EH (cell line): ENCODE measurements at regions not wholly inside any gene's neighbourhood (a gene's known extent, or its start where the extent isn't known, plus 50 kb on each side); places are given as distances from the start of the nearest gene placed in this dataset.
"Not testable (repeated sequence)": the region's sequence is repeated elsewhere in the genome, so short reads cannot be mapped to it uniquely, and the experiment has no call there.

ENCODE experiments used
- DNase-seq: peaks from one replicate; pipeline ENCODE4 v3.0.0-alpha.2; 2015; ENCODE audit warnings: low read depth

DNA sequence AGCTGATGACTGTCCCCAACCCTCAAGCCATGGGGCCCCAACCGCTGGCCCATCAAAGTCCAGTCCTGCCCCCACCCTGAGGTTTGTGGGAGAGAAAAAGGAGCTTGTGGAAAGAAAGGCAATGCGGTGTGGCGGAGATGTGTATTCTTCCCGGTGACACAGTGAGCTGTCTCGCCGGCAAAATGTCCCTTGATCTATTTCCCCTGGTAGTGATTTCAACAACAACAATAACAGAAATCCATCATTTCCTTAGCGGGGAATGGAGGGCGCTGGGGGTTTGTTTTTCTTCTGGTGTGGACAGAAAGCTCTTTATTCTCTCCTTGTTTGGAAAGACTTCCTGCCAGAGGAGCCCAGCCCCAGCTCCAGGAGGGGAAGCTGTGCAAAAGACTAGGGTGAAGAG lies 93.7 kb upstream of the LHX5 start:
- no peak for DNase-seq

DNA sequence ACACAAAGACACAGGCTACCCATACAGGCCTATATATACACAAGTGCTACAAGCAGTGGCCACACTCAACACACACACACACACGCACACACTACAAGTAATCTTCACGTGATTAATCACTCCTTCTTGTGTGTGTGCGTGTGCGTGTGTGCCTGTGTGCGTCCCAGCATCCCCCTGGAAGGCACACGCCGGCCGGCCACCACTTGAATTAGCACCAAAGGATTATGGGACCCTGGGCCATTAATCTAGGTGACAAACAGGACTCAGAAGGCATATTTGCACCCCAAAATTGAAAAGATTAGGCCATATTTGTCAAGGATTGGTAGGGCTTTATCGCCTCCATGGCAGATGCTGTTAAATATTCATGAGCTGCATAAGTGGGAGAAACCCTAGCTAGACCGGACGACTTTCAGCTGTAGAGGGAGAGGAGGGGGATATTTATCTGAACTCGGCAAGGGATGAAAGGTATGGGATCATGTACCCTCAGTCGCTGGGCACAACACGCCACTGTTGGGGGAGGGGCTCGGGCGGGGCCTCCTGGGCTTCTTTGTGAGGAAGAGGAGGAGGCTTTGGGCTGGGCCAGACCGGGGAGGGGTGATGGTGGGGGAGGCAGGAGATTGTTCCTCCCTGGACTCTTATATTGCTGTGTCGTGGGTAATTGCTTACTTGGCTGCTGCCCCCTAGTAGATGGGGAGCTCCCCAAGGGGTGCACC lies 89.6 kb upstream of the LHX5 start:
- DNase-seq = no peak

DNA sequence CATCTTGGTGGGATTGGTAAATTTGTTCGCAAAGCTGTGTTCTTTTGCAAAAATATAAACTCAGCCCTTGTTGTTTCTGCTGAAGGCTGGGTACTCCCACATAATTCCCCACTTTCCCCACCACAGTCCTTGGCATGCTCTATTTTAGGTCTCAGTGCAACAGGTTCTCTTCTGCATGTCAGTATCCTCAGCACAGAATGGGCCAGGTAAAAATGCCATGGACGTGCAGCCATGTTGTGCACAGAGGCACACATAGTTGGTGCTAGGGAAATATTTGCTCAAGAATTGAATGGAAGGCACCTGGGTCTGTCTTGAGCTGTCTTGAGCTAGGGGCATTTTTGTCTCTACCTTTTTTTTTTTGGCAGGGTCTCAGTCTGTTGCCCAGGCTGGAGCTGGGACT lies 87.8 kb upstream of the LHX5 start:
- no peak for DNase-seq

GRCh38 chr12:113555226-113555625 lies 83.6 kb upstream of the LHX5 start:
- DNase-seq = peak; percentile 84

DNA sequence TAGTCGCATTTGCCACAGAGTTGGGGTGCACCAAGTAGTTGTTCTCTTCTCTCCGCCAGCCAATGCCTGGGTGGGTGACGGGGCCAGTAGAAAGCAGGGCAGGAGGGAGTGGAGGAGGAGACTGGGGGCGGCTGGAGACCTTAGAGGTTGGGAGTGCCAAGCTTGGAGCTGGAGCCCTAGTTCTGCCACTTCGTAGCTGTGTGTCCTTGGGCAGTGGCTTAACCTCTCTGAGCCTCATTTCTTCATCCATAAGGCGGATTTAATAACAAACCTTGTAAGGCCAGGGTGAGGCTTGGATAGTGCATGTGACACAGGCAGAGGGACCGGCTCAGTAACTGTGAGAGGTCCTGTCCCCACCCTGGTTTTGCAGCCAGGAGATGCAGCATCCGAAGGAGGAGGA lies 81.1 kb upstream of the LHX5 start:
- no peak for DNase-seq

DNA sequence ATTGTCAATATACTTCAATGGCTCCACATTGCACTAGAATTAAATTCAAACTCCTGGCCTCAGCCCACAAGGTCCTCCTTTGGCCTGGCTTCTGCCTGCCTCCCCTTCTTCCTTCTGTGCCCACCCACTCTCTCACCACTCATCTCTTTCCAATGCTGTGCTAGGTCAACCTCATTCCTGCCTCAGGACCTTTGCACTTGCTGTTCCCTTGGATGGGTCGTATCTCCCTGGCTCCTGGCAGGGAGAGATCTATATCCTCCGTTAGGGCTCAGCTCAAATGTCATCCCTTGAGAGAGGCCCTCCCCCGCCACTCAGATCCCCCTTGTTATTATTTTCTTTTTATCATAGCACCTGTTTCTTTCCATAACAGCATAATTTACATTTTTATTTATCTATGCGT lies 79.9 kb upstream of the LHX5 start:
- no peak for DNase-seq

DNA sequence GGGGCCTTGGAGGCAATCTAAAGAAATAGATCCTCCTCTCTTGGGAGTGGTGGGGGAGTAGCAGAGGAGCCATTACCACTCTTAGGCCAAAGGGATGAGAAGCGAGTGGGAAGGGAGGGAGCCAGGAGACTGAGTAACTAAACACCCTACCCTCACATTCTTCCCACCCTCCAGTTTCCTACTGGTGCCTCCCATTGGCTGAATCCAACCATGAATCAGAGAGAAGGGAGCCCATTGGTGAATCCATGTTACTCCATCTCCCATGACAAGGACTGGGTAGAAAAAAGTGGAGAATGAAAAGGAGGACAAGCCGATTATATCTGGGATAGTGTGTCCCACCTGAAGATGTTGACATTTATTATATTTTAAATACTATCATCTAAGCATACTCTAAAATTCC lies 76.8 kb upstream of the LHX5 start:
- no peak for DNase-seq

GRCh38 chr12:113546916-113547863 lies 75.5 kb upstream of the LHX5 start:
- no peak for DNase-seq

GRCh38 chr12:113537751-113538087 lies 66.0 kb upstream of the LHX5 start:
- no peak for DNase-seq

DNA sequence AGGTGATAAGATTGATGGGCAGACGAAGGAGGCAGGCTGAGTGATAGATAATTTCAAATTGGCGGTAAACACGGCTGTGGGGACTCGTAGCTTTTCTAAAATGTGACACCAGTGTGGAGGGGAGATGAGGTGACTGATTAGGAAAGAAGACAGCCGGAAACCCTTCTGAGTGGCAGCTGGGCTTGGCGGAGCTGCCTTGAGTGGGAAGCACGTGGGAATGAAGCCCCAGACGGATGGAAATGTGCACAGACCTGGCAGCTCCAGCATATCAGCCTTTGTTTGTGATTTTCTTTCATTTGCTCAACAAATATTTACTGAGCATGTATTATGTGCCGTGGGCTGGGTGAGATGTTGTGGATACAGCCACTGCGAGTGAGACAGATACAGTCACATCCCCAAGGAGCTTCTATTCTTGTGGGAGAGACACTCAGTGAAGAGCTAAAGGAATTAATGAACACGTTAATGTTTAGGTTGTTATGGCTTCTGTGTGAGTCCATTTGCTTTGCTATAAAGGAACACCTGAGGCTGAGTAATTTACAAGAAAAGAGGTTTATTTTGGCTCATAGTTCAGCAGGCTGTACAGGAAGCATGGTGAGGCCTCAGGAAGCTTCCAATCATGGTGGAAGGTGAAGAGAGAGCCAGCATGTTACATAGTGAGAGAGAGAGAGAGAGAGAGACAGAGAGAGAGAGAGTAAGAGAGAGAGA lies 65.5 kb upstream of the LHX5 start:
- no peak for DNase-seq

DNA sequence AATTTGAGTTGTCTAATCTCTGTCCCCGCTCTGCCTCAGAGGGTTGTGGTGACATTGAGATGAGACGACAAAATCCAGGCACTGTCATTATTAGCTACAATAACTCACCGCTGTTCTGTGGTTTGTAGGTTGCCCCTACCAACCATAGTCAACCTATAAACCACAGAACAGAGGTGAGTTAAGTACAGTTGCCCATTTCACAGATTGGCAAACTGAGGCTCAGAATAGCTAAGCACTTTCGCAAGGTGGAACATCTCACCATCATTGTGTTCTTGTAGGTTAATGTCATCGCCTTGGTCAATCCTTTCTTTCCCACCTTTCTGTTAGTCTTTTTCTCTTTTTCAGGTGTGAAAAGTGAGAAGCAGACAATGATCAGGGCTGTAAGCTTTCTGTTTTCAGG lies 63.4 kb upstream of the LHX5 start:
- DNase-seq = no peak

DNA sequence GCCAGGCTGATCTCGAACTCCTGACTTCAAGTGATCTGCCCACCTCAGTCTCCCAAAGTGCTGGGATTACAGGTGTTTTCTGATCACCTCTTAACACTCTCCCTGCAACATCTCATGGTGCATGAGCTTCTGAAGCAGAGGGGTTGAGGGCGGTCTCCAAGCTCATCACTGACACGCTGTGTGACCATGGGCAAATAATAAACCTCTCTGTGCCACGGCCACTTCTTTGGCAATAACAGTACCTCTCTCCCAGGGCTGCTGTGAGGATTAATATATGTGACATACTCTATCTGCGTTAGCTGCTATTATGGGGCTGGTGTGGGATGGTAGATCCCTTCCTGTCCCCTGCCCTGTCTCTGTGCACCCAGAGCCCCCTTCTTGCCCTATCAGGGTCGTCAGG lies 62.9 kb upstream of the LHX5 start:
- no peak for DNase-seq

DNA sequence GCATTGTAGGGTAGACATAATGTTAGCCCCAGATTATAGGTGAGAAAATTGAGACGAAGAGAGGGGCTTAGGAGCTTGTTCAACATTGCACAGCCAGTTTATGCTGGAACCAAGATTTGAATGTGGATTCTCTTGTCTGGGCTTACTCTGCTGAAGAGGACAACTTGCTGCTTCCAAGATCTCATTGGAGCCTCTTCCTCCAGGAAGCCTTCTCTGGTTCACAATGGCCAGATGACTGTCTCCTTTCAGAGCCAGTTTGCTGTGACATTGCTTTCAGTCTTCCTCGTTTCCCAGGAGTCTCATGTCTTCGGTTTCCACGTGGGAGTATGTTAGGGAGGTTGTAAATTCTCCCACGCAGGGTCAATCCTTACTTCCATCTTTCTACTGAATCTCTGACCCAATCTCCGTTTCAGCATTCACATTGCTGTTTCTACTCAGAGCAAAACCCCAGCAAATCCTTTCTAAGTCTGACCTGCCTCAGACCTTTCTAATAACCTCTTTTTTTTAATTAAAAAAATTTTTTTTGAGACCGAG lies 62.2 kb upstream of the LHX5 start:
- DNase-seq = no peak

DNA sequence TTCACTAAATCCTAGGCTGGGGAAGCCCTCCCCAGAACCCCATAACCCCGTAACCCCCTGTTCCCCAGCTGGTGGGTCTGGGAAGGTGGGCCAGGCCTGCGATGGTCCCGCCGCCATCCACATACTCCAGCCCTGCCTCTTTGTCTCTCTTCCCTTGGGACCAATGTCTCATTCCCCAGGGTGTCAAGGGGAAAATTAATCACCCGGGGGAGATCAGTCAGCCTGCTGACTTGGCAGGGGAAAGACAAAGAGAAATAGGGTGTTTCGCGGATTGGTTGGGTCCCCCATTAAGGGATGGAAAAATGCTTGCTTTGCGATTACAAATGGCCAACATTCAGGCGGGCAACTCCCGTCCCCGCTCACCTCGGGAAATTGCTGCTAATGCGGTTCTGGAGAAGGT lies 60.6 kb upstream of the LHX5 start:
- DNase-seq = no peak

GRCh38 chr12:113531073-113531472 lies 59.4 kb upstream of the LHX5 start:
- DNase-seq = not testable (repeated sequence)

GRCh38 chr12:113528606-113529293 lies 57.1 kb upstream of the LHX5 start:
- no peak for DNase-seq

GRCh38 chr12:113525066-113525465 lies 53.4 kb upstream of the LHX5 start:
- DNase-seq = no peak

- DNase-seq = no peak
Measured at GRCh38 chr12:113524495-113524894, 52.8 kb upstream of the LHX5 start.

DNA sequence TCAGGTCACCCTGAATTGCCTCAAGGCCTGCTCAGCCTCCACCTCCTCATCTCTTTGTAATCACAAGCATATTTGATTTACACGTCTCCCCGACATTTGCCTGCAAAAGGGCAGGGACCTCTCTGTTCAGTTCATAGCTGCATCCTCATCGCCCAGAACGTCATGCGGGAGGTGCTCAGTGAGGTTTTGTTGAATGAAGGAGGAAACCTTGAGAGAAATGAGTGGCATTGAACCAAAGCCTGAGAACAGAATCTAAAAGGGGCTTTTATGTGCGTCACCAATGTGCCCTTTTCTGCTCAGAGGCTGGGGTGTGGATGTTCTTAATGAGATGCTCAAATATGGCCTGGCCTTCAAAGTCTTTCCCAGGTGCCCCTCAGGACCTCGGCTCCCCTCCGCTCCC lies 50.0 kb upstream of the LHX5 start:
- DNase-seq = no peak
